HG02870 (cell line): ENCODE measurements at regions not wholly inside any gene's neighbourhood (a gene's known extent, or its start where the extent isn't known, plus 50 kb on each side); places are given as distances from the start of the nearest gene placed in this dataset.
"Not testable (repeated sequence)": the region's sequence is repeated elsewhere in the genome, so short reads cannot be mapped to it uniquely, and the experiment has no call there.

ENCODE experiments used
- ATAC-seq: cut with Tn5 transposase; IDR thresholded peaks from one replicate; pipeline ENCODE4 v1.9.1; 2021; ENCODE audit warnings: mild to moderate bottlenecking, moderate library complexity; ENCODE audit not compliant: unreplicated experiment

DNA sequence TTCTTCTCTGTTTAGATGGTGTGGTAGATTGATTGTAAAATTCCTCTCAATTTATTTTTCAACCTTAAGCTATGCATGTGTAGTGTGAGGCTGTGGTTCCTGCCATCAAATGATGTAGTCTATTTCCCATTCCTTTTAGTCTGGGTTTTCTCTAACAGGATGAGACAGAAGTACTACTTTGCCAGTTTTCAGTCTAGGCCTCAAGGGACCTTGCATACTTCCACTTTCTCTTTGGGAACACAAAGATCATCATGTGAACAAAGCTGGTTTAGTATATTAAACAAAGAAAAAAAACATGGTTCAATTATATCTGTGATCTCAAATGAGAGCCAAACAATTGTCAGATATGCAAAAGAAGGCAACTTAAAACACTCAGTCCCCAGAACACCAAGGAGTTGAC is 1284.0 kb downstream of the RAPGEF2 start:
- no peak for ATAC-seq

DNA sequence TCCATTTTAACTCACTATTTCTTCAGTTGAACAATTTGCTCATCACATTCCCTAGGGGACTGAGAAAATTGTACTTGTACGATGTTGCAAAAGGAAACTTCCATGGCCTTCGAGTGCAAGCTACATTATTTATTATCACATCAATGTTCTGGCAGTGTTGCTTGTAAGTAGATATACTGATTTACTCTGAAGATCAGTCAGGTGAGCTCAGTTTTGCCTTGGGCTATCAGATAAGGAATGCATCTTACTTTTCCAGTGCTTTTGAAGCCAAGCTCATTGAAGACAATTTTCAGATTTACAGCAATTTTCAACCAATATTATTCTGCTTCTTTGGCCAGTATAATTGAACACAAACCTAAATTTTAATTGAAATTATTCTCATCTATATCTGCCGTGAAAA is 1296.9 kb downstream of the RAPGEF2 start:
- no peak for ATAC-seq

DNA sequence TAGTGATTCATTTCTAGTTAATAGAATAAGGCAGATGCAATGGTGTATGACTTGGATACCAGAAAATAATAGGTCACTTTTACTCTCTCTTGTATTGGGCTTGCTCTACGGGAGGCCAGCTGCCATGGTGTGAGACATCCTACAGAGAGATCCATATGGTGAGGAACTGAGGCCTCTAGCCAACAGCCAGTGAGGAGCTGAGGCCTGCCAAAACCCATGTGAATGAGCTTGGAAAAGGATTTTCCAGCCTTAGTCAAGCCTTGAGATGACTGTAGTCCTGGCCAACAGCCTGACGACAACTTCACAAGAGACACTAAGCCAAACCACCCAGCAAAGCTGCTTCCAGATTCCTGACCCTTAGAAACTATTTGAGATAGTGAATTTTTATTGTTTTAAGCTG is 1300.2 kb downstream of the RAPGEF2 start:
- no peak for ATAC-seq

DNA sequence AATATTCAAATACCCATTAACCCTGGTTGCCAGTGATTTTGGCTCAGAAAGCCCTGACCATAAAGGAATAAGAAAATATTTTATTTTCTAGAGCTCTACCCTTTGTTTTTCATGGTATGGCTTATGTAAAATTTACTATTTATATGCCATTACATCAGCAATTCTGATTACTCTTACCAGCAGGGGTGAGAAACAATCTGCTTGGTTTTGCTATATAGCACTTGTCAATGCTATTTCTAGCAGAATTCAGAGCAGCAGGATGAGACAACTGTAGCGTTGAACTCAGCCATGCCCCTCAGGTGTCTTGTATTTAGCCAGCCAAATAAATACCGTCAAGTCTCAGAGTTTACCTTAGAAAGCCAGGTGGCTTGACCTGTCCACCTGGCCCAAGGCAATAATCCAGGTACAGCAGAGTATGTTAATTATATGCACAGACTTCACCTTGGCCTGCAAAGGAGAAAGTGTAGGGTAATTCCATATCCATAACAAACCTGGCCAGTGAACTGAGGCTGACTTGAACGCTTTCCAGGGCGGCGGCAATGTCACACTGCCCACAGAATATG is 1303.5 kb downstream of the RAPGEF2 start:
- ATAC-seq = no peak

DNA sequence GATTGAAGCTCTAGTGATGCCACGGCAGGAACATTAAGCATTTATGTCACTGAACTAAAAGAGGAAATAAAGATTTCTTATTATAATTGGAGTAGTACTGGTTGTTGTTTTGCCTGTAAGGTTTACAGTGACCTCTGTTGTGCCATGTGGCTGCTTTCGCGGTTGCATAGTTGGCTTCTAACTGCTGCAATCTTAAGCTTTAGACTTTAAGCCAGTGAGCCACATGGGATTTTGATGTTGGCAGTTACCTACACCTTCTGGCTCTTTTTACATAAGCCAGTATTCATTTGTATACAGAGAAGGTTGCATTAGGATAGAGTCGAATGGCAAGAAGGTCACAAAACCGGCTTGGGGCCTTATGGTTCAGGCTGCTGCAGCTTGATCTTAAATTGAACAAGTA is 1311.6 kb downstream of the RAPGEF2 start:
- ATAC-seq = no peak

DNA sequence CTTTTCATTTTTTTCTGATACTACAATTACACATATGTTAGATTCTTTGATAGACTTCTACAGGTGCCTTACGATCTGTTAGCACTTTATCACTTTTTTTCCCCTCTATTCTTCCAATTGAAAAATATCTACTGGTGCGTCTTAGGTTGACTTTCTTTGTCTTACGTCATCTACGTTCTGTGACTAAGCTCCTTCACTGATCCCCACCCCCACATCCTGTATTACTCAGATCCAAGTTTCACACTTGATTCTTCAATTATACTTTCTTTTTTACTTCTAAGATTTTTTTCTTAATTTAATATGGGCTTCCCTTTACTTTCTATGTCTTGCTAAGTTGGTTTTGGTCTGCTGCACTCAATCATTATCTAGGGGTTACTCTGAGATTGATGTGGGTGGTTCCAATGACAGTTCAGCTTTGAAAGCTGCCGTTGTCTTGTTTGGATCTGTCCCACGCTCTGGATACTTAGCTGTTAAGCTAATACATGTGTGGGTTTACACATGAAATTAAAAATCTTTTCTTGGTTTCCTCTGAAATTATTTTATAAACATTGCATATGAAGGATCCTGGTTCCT is 1321.1 kb downstream of the RAPGEF2 start:
- ATAC-seq = no peak

DNA sequence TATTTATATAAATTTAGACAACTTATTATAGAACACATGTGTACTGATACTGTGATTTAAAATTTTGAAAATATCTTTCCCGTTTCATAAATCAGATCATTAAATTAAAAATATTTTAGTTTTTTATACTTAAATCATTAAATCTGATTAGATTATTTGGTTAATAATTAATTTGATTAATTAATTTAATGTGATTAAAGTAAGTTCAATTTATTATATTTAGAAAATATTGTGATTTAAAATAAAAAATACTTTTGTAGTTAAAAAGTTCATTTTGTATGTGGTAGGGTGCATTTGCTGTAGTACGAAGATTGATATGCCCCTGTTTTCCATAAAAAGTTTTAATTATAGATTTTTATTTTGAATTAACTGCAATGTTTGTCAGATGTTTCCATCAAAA is 1323.4 kb downstream of the RAPGEF2 start:
- no peak for ATAC-seq

DNA sequence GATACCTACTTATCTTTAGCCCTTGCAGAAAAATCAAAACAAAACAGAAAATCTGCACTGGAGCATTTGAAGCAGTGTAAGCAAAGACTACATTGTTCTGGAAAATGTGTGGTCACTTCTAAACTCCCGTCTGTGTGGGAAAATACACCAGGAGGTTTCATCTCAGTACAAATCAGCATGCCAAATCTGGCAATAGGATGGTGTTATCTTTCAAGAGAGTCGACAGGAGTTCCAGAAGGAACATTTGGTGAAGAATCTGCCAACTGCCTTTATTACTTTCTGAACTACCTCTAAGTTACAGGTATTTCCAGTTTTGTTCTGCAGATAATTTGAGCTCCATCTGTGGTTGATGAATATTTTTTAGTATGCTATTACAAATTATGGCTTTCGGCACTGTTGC is 1348.0 kb downstream of the RAPGEF2 start:
- ATAC-seq = no peak

DNA sequence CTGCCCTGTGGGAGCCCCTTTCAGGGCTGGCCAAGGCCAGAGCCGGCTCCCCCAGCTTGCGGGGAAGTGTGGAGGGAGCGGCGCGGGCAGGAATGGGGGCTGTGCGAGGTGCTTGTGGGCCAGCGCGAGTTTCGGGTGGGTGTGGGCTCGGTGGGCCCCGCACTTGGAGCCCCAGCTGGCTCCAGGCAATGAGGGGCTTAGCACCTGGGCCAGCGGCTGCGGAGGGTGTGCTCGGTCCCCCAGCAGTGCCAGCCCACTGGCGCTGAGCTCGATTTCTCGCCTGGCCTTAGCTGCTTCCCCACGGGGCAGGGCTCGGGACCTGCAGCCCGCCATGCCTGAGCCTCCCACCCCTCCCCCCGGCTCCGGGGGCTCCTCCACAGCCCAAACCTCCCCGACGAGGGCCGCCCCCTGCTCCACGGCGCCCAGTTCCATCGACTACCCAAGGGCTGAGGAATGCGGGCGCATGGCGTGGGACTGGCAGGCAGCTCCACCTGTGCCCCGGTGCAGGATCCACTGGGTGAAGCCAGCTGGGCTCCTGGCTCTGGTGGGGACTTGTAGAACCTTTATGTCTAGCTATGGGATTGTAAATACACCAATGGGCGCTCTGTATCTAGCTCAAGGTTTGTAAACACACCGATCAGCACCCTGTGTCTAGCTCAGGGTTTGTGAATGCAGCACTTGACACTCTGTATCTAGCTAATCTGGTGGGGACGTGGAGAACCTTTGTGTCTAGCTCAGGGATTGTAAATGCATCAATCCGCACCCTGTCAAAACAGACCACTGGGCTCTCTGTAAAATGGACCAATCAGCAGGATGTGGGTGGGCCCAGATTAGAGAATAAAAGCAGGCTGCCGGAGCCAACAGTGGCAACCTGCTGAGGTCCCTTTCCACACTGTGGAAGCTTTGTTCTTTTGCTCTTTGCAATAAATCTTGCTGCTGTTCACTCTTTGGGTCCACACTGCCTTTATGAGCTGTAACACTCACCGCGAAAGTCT is 1379.1 kb downstream of the RAPGEF2 start:
- ATAC-seq = not testable (repeated sequence)

DNA sequence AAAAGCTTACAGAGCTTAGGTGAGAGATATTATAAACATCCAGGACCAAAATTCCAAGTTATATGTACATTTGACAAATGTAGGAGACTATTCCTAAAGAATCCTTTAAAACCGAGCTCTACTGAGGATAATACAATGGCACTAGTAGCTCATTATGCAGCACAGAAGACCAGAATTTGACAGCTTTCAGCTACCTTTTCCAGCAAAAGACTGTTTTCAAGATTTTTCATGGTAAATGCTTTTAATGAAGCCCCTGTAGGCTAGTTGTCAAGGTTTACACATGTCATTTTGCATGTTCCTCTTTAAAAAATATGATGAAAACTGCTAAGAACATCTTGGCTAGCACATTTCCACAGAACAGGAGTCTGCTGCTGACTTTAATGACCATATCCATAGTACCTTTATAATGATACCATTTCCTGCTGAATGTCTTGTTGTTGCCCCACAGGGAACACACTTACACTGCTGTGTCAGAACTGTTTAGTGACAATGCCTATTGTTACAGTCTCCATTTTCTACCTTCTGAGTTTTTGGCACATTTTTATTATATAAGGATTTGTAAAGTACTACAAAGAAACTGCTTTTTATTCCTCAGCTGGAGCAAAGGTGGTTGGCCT is 1382.3 kb downstream of the RAPGEF2 start:
- no peak for ATAC-seq

DNA sequence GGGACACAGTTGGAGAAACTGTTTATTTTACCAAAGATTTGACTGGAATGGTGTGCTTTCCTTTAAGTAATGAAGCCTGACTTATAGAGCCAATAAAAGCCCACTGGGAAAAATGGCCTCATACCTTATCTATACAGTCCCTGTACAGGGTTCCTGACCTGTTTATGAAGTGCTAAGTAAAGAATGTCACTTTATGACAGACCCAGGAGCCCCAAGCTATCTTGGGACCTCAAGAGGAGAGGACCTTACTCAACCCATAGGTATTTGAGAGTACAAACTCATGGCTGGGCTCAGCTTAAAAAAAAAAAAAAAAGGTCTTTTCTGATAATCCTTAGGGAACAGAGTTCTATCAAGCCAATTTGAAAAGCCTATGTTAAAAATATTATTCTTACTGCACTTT is 1389.3 kb downstream of the RAPGEF2 start:
- no peak for ATAC-seq

DNA sequence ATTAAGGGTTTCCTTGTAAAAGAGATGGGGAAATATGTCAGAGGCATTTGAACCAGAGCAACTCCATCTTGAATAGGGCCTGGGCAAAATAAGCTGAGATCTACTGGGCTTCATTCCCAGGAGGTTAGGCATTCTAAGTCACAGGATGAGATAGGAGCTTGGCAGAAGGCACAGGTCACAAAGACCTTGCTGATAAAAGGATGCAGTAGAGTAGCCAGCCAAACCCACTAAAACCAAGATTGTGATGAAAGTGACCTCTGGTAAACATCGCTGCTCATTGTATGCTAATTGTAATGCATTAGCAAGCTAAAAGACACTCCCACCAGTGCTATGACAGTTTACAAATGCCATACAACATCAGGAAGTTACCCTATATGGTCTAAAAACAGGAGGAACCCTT is 1390.3 kb downstream of the RAPGEF2 start:
- ATAC-seq = no peak

DNA sequence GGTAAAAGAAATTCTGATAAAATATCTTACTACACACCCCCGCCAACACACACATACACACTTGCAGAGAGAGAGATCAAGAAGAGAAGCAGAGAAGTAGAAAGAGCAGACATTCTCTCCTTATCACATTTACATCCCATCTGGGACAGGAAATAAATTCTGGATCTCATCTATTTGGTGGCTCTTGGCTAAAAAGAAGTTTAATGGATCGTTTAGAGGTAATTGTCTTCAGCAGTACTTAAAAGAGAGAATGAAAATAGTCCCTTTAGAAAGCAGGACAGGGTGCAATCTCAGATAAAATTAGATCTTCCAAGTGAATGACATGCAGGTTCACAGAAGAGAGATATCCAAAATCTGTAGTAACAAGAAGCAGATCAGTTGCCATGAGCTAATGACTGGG is 1392.5 kb downstream of the RAPGEF2 start:
- no peak for ATAC-seq

DNA sequence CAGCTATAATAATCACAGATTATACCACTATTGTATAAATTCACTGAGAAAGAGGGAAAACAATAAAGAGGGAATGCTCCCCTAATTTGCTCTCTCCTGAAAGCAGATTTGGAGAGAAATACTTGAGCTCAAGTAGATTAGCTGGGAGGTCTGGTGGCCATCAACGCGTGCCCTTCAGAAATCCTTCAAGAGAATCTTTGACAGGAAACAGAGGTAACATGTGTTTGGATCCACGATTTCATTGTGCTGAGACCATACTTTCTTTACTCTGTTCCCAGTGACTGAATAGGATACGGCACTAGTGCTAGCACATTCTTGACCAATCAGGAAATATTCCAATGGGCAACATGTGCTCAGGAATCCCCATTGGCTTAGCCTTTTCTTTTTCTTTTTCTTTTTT is 1395.3 kb downstream of the RAPGEF2 start:
- no peak for ATAC-seq

DNA sequence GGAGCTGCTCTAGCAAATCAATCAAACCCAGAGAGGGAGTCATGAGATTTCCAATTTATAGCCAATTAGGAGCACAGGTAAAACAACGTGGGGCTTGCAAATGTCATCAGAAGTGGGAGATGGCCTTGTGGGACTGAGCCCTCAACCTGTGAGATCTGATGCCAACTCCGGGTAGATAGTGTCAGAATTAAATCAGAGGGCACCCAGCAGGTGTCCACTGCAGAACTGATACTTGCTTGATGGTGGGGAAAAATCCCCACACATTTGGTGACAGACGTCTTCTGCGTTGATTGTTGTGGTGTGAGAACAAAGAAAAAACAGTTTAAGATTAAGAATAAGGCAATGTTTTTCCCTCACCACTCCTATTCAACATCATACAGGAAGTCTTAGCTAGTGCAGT is 1402.8 kb downstream of the RAPGEF2 start:
- no peak for ATAC-seq

DNA sequence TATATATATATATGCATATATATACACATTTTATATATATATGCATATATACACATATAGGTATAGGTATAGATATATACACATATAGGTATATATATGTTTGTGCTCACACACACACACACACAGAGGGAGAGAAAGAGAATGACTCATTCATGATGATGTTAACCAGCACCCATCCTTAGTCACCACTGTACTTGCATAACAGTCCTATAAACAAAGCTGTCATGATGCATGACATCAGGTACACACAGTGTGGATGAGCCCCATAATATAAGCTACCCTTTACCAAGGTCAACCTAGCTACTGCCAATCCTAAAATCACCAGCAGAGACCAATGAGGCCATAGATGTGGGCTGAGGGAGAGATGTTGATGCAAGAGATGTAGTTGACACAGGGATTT is 1408.0 kb downstream of the RAPGEF2 start:
- no peak for ATAC-seq

DNA sequence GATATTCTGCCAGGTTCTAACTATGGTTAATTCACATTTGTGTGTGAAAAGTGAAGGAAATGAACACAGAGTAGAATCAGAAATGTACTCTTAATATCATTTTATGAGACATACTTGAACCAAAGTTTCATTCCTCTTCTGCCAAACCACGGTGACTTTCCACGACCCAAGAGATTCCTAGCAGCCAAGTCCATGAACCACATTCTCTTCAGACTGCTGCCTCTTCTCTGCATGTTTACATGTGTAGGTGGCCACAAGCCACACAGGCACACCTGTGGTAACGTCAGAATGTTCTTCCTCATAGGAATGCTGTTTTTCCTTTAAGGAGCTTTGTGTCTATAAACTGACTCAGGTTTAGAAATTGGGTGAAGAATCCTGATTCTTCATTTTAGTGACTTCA is 1411.2 kb downstream of the RAPGEF2 start:
- no peak for ATAC-seq

DNA sequence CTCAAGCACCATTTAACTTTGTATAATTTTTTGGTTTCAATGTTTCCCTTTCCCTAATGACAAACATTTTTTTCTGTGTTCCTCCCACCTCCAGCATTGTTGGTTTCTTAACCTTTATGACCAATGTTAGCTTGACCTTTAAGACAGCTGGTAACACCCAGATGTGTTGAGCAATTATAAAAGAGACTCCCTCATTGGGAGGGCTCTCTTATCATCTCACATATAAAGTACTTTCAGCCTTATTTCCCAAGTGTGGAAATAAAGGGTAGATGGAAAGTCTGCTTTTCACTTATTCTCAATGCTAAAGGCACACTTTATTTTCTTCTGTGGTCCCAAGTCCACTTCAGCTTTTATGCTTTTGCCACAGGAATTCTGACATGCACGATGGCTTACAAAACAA is 1420.4 kb downstream of the RAPGEF2 start:
- no peak for ATAC-seq

DNA sequence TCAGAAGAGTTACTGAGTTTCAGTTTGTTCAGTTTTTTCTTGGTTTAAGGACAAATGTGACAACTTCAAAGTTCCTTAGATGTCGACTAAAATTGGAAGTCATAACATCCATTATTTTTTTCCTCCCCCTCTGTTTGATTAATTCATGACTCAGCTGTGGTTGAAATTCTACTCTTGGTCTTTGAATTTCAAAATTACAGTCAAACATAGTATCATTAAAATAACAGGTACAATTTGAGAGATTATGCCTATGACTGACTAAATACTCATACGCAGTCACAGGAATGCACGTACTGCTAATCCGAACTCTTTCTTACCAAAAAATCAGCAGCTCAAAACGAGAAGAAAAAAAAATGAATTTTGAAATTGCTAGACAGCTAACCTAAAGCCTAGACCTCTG is 1434.8 kb downstream of the RAPGEF2 start:
- no peak for ATAC-seq

DNA sequence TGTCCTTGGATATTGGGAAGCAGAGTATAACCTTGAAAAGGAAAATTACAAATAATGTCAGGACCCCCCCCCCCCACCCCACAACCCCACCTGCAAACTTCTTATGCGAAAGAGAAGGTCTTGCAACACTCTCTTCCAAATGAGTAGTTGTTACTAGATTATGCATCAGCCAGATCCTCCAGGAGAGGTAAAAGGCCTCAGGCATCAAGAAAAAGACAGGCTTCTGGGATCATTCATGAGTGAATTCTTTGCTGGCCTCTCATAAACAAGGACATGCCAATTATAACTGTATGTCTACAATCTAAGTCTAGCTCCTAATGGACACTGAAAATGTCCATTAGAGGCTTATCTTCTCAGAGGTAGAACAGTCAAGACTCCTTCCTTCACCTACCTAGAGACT is 1443.3 kb downstream of the RAPGEF2 start:
- no peak for ATAC-seq

DNA sequence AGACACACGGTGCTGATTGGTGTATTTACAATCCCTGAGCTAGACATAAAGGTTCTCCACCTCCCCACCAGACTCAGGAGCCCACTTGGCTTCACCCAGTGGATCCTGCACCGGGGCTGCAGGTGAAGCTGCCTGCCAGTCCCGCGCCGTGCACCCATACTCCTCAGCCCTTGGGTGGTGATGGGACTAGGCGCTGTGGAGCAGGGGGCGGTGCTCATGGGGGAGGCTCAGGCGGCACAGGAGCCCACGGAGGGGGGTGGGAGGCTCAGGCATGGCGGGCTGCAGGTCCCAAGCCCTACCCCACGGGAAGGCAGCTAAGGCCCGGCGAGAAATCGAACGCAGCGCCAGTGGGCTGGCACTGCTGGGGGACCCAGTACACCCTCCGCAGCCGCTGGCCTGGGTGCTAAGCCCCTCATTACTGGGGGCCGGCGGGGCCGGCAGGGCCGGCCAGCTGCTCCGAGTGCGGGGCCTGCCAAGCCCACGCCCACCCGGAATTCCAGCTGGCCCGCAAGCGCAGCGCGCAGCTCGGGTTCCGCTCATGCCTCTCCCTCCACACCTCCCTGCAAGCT is 1447.2 kb downstream of the RAPGEF2 start:
- not testable (repeated sequence) for ATAC-seq
